ENCODE measurements at regions not wholly inside any gene's neighbourhood (a gene's known extent, or its start where the extent isn't known, plus 50 kb on each side); places are given as distances from the start of the nearest gene placed in this dataset.

GRCh38 chr4:133263104-133263503, 114.0 kb downstream of the PCDH10 start:
- no peak for TF ChIP-seq PKNOX1 (IDR thresholded peaks at IDR 0.05)
- DNase-seq (ENCODE audit: extremely low spot score) = no peak
- ChIA-PET CTCF (interaction anchor here (0.6 kb wide), 2 partner anchors 24 to 135 kb away, joined by 3 to 6 read pairs; no protein-coding TSS in a partner anchor), POLR2A (no interaction called here)

DNA sequence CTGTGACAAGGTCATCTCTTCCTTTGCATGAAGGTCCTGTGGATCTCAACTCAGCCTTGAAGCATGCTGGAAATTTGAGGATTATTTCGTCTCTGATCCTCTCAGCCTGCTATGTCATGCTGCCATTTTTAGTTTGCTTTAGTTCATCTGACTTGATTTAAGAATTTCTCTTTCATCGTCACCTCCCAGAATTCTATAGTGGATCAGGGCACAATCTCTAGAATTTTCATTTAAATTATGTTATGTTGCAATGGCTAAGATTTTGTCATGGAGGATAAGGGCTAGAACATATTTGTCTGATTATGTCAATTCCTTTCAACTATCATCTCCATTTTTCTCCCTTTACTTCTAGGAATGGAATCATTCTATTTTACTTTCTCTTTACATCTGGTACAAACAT, 98.8 kb downstream of the PCDH10 start:
- TF ChIP-seq FOXA1 (IDR thresholded peaks at IDR 0.05) = no peak
- no peak for TF ChIP-seq CTBP1 (IDR thresholded peaks at IDR 0.05; ENCODE audit: borderline replicate concordance)
- TF ChIP-seq ARNT (IDR thresholded peaks at IDR 0.05) = no peak
- TF ChIP-seq TARDBP (IDR thresholded peaks at IDR 0.05) = no peak
- TF ChIP-seq BHLHE40 (IDR thresholded peaks at IDR 0.05; ENCODE audit: borderline replicate concordance) = no peak
- TF ChIP-seq SUZ12 (IDR thresholded peaks at IDR 0.05) = no peak
- no peak for TF ChIP-seq ZNF384 (IDR thresholded peaks at IDR 0.05)
- no peak for TF ChIP-seq HDGF (IDR thresholded peaks at IDR 0.05; ENCODE audit: borderline replicate concordance)
- TF ChIP-seq FOXM1 (IDR thresholded peaks at IDR 0.05; ENCODE audit: borderline replicate concordance) = no peak
- no peak for TF ChIP-seq SP1 (IDR thresholded peaks at IDR 0.05)
- TF ChIP-seq LEF1 (IDR thresholded peaks at IDR 0.05; ENCODE audit: borderline replicate concordance) = no peak
- no peak for TF ChIP-seq NFRKB (IDR thresholded peaks at IDR 0.05)
- no peak for TF ChIP-seq FOXK2 (IDR thresholded peaks at IDR 0.05)
- TF ChIP-seq ELF4 (IDR thresholded peaks at IDR 0.05) = no peak
- no peak for TF ChIP-seq PKNOX1 (IDR thresholded peaks at IDR 0.05)
- no peak for TF ChIP-seq L3MBTL2 (conservative IDR thresholded peaks at IDR 0.05)
- ChIA-PET CTCF (no interaction called here), POLR2A (no interaction called here)
- no peak for DNase-seq (ENCODE audit: extremely low spot score)

DNA sequence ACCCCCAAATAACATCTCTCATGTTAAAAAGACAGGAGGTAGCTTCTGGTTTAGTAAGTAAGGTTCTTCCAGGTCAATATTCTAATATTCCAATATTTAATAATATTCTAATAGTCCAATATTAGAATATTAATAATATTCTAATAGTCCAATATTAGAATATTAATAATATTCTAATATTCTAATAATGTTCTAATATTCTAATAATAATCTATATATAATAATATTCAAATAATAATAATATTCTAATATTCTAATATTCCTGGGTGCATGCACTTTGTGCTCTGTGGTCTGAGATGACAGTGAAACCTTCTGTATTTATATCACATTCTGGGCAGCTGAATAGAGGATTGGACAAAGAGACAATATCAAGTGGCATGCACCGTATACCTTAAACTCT, 96.1 kb downstream of the PCDH10 start:
- POLR2A ChIA-PET = no interaction called here
- no peak for TF ChIP-seq PKNOX1 (IDR thresholded peaks at IDR 0.05)
- TF ChIP-seq FOXM1 (IDR thresholded peaks at IDR 0.05; ENCODE audit: borderline replicate concordance) = no peak
- TF ChIP-seq TARDBP (IDR thresholded peaks at IDR 0.05) = no peak
- TF ChIP-seq SP1 (IDR thresholded peaks at IDR 0.05) = no peak
- TF ChIP-seq FOXA1 (IDR thresholded peaks at IDR 0.05) = no peak
- no peak for TF ChIP-seq CTBP1 (IDR thresholded peaks at IDR 0.05; ENCODE audit: borderline replicate concordance)
- no peak for TF ChIP-seq BHLHE40 (IDR thresholded peaks at IDR 0.05; ENCODE audit: borderline replicate concordance)
- no peak for TF ChIP-seq SUZ12 (IDR thresholded peaks at IDR 0.05)
- TF ChIP-seq NFRKB (IDR thresholded peaks at IDR 0.05) = no peak
- no peak for TF ChIP-seq LEF1 (IDR thresholded peaks at IDR 0.05; ENCODE audit: borderline replicate concordance)
- TF ChIP-seq HDGF (IDR thresholded peaks at IDR 0.05; ENCODE audit: borderline replicate concordance) = no peak
- no peak for TF ChIP-seq FOXK2 (IDR thresholded peaks at IDR 0.05)
- no peak for TF ChIP-seq ELF4 (IDR thresholded peaks at IDR 0.05)
- TF ChIP-seq ARNT (IDR thresholded peaks at IDR 0.05) = no peak
- CTCF ChIA-PET = no interaction called here
- no peak for DNase-seq (ENCODE audit: extremely low spot score)

All from HEK293T (cell line).